ENCODE measurements at regions not wholly inside any gene's neighbourhood (a gene's known extent, or its start where the extent isn't known, plus 50 kb on each side); places are given as distances from the start of the nearest gene placed in this dataset.

- Histone ChIP-seq H3K27me3 (ENCODE audit: control insufficient read depth in 1 of 2, insufficient read depth in 2 of 2, low read length in 2 of 2) (no peaks in the 10 kb centered on the region; a peak in 1 of 5 replicates), H3K4me1 (ENCODE audit: insufficient read depth, low read length) (no peaks in the 10 kb centered on the region), H3K4me2 (ENCODE audit: low read depth, low read length) (no peak overlapping the region), H3K4me3 (replicated peaks in 1 of 3; ENCODE audit: insufficient read depth in 1 of 3, low read depth in 2 of 3, low read length in 3 of 3) (no peak overlapping the region), H3K9ac (ENCODE audit: insufficient read depth, low read depth, low read length) (no peak overlapping the region), H3K36me3 (replicated peaks in 1 of 2; ENCODE audit: control insufficient read depth in 1 of 2, insufficient read depth in 2 of 2, low read length in 2 of 2) (no peaks in the 10 kb centered on the region), H4K20me1 (ENCODE audit: insufficient read depth, low read length) (no peaks in the 10 kb centered on the region), H3K79me2 (ENCODE audit: insufficient read depth, low read length) (no peaks in the 10 kb centered on the region), H2AFZ (ENCODE audit: low read length) (no peak overlapping the region), H3K9me3 (ENCODE audit: low read length) (peaks cover 9% of the 10 kb centered on the region; the same call in 1 of the 2 replicates), H3K27ac (ENCODE audit: extremely low read length, insufficient read depth, low read length) (no peak overlapping the region)
- WGBS (ENCODE audit: low lambda C conversion rate) = 70% methylated on average over 6 of the region's 21 CpGs
- DNase-seq (ENCODE audit: low spot score) = no peak
- no peak for FAIRE-seq
- intact Hi-C loops (cut with micrococcal nuclease; ENCODE audit: unreplicated experiment) (no loop called here), in situ Hi-C loops (cut with HindIII; ENCODE audit: extremely low pct_ligation_motif_present, low pct_unique_long_range_greater_than_20kb) (no loop called here)
- no peak for ATAC-seq
- CTCF ChIA-PET (ENCODE audit: low intra/inter-chr PET ratio, low total read pairs) = no interaction called here
- POLR2A ChIA-PET = no interaction called here
- BruUV-seq (replicated peaks) = no TSS peak
- TF ChIP-seq IRF2 (CRISPR knock-in tag; IDR thresholded peaks at IDR 0.05) = no peak
- no peak for TF ChIP-seq ZC3H13 (CRISPR knock-in tag; IDR thresholded peaks at IDR 0.05)
- no peak for TF ChIP-seq SOX6 (IDR thresholded peaks at IDR 0.05)
- TF ChIP-seq SOX6 (CRISPR knock-in tag; IDR thresholded peaks at IDR 0.05) = no peak
- no peak for TF ChIP-seq EED (CRISPR knock-in tag; IDR thresholded peaks at IDR 0.05)
- TF ChIP-seq RELA (CRISPR knock-in tag; IDR thresholded peaks at IDR 0.05) = no peak
- TF ChIP-seq GABPA (IDR thresholded peaks at IDR 0.05; ENCODE audit: low read depth, low read length) = no peak
- no peak for TF ChIP-seq GABPA (CRISPR knock-in tag; IDR thresholded peaks at IDR 0.05; ENCODE audit: low read depth)
- no peak for TF ChIP-seq KDM5B (CRISPR knock-in tag; IDR thresholded peaks at IDR 0.05; ENCODE audit: borderline replicate concordance)
- TF ChIP-seq HHEX (CRISPR knock-in tag; IDR thresholded peaks at IDR 0.05) = no peak
- TF ChIP-seq HMGA1 (CRISPR knock-in tag; conservative IDR thresholded peaks at IDR 0.05) = no peak
- TF ChIP-seq HOXA9 (CRISPR knock-in tag; IDR thresholded peaks at IDR 0.05; ENCODE audit: borderline replicate concordance) = no peak
- TF ChIP-seq ZSCAN9 (CRISPR knock-in tag; IDR thresholded peaks at IDR 0.05; ENCODE audit: borderline replicate concordance) = no peak
- TF ChIP-seq PRDM15 (CRISPR knock-in tag; IDR thresholded peaks at IDR 0.05) = no peak
- TF ChIP-seq CSRNP2 (CRISPR knock-in tag; conservative IDR thresholded peaks at IDR 0.05; ENCODE audit: low read depth) = no peak
- no peak for TF ChIP-seq ZNF354B (CRISPR knock-in tag; IDR thresholded peaks at IDR 0.05)
- no peak for TF ChIP-seq KAT8 (CRISPR knock-in tag; IDR thresholded peaks at IDR 0.05)
These were observed 1233.5 kb downstream of the BRD1 start for GRCh38 chr22:48594016-48594756.

All from HepG2 (cell line).